ENCODE measurements at regions not wholly inside any gene's neighbourhood (a gene's known extent, or its start where the extent isn't known, plus 50 kb on each side); places are given as distances from the start of the nearest gene placed in this dataset.
"Not testable (repeated sequence)": the region's sequence is repeated elsewhere in the genome, so short reads cannot be mapped to it uniquely, and the experiment has no call there.

DNA sequence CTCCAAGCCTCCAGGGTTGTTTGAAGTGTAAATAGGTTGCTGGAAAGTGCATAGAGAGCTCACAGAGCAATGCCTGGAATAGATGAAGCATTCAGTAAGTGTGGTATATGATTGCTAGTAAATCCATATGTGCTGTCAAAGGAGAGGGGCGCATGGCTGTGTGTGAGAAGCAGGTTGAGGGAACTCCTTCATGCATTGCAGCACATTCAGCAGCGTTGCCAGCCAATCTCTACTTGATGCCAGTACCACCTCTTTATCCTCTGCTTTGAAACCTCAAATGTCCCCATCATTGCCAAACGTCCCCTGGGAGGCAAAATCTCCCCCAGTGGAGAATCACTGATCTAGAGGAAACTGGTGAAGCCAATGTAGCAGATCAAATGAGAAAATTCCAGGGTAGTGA is 82.7 kb upstream of the RALGAPA2 start:
- DNase-seq (ENCODE audit: low read depth): no peak

DNA sequence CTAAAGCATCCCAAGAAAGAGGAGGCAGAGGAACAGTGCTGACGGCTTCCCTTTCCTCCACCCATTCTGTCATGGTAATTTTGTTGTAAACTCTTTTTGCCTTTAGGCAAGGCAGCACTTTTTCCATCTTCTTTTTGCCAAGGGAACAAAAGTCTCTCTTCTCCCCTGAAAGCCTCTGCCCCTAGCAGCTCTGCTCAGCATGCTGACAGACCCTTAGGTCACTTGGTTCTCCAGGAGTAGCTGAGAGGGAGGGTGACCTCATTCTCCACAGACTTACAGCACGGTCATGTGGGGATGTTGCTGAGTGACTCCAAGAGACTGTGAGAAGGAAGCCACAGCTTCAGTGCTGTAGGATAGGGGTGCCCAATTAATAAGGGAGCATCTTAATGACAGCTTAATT is 81.1 kb upstream of the RALGAPA2 start:
- no peak for DNase-seq (ENCODE audit: low read depth)

DNA sequence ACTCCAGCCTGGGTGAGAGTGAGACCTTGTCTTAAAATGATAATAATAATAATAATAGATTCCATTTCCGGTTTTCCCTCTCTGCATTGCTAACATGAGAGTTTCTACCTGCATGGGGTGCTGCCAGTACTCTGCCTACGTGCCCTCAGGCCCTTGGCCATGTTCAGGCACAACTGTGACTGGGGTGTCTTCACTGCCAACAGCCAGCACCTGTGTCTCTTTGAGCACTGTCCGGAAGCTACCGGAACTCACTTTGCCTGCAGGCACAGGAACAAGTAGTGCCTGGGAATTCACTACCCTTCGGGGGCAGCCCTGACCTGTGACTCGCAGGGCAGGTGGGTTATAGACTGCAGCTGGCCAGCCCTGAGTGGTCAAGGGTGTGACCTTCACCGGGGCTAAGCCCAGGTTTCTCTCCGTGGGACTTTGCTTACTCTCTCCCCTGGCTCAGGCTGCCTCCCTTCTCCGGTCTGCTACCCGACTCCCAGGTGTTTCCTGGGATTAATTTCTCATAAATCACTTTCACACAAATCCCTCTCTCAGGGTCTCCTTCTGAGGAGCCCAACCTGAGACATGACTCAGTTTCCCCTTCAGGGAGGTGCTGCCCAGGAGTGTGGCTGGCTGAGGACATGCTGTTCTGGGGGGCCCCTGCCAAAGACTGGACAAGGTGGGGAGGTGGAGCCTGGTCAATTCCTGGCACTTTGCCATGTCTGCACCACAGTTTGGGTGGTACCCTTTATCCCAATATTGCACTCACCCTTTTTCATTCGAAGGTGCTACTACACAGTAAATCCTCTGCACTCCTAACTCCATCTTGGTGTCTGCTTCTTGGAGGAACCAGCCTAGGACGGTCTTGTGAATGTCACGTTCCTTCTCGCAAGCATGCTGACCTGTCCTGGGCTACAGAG is 79.5 kb upstream of the RALGAPA2 start:
- no peak for DNase-seq (ENCODE audit: low read depth)

DNA sequence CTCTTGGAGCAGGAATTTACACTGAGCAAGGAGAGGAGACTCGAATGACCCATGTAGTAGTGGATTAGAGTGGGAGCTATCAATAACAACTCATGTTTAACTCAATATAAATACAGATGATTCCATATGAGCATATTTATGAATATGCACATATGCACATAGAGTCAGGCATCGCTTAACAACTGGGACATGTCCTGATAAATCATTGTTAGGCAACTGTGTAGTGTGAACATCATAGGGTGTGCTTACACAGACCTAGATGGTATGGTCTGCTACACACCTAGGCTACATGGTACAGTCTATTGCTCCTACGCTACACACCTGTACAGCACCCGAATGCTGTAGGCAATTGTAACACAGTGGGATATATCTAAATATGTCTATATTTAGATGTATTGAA is 75.9 kb upstream of the RALGAPA2 start:
- no peak for DNase-seq (ENCODE audit: low read depth)

DNA sequence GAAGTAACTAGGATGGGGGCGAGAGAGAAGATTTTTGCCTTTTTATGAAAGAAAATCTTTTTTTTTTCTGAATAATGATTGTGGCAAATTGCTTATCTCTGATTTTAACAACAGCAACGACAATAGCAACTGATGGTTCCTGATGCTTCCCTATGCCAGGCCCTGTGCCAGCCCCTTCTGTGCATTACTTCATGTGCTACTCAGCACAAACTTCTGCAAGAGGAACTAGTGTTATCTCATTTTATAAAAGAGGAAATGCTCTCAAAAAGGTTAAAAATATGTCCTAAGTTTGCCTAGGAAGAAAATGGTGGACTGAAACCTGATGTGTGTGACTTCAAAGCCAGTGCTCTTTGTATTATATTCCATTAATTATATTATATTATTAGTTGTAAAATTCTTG is 74.0 kb upstream of the RALGAPA2 start:
- DNase-seq (ENCODE audit: low read depth): no peak

DNA sequence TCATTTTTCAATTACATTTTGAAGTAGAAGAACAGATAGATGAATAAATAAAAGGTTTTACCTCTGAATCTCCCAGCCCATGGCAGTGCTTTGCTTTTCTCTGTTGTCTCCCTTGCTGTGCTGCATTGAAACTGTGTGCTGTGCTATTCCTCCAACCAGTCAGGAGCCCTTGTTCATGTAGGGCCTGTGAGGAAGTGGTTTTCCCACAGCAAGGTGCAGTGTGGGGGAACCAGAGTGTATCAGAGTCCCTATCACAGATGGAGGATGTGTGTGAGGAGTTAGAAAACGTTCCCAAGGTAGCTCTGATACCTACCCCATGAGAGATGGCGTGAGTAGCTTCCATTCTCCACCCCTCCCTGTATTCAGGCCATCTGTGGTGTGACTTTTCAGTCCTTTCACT is 72.8 kb upstream of the RALGAPA2 start:
- DNase-seq (ENCODE audit: low read depth): no peak

DNA sequence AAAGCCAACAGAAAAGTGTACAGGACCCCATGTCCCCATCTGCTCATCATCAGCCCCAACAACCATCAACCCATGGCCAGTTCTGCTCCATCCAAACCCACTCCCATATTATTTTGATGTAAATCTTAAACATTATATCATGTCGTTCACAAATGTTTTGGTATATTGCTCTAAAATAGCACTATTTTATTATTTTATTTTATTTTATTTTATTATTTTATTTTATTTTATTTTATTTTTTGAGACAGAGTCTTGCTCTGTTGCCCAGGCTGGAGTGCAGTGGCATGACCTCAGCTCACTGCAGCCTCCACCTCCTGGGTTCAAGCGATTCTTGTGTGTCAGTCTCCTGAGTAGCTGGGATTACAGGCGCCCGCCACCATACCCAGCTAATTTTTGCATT is 72.0 kb upstream of the RALGAPA2 start:
- not testable (repeated sequence) for DNase-seq (ENCODE audit: low read depth)

DNA sequence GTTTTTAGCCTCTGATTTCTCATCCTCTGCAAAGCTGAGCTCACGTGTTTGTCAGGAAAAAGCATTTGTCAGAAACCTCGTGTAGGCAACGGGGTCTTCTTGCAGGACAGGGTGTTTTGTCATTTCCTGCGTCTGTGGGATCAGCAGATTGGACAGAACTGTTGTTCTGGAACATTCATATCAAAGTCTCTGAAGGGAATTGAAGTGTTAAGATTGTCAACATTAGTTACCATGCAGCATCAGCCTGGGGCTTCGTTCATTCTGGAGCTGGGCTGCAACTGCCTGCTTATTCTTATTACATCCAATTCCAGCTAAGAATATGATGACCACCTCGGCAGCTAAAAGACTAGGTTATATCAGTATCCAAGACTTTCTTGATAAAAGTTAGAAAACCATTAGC is 71.0 kb upstream of the RALGAPA2 start:
- DNase-seq (ENCODE audit: low read depth): no peak

DNA sequence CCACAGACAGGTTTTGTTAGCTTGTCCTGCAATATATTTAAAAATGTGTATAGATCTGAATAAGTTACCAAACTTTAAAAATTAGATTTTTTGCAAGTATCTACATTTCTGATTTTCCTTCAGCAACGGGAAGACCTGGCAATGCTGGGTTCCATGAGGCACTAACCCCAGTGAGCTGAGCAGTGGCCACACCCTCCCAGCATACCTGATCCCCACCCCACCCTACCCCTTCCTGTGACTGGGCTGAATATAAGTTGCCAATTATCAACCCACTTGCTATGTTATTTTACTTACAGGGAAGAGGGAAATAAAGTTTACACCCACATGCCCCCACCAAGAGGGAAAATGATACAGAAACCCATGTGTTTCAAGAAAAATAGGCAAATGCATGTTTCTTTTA is 70.3 kb upstream of the RALGAPA2 start:
- DNase-seq (ENCODE audit: low read depth): no peak

DNA sequence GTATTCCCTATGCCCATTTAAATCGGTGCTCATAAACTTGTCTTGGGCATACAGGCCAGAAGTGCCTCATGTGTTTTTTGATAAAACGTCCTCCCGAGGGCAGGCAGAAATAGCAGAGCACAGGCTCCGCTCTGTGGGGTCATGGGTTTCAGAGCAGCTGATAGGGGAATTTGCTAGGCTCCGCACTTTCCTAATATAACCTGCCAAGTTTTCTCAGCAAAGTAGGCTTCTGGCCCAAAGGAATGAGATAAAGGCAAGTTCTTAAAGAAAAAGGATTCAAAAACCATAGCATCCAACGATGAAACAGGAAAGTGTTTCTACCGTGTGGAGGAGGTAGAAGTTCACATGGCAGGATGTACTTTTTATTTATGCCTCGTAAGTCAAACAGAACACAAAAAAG is 69.8 kb upstream of the RALGAPA2 start:
- no peak for DNase-seq (ENCODE audit: low read depth)

DNA sequence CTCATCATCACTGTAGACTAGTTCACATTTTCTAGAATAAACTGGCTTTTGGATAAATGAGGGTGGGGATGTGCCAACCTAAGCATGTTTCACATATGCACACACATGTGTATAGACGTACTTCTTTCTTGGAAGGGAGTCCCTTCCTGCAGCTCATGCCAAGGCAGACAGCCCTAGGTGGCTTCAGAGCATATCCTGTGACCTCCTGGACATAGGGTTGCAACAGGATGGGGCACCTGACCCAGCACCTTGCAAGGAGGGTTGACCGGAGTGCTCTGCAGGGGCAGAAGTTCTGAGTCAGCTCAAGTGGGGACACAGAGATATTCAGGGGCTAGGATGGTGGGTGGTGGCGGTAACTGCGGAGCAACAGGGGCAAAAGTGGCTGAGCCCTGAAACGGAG is 68.6 kb upstream of the RALGAPA2 start:
- no peak for DNase-seq (ENCODE audit: low read depth)

DNA sequence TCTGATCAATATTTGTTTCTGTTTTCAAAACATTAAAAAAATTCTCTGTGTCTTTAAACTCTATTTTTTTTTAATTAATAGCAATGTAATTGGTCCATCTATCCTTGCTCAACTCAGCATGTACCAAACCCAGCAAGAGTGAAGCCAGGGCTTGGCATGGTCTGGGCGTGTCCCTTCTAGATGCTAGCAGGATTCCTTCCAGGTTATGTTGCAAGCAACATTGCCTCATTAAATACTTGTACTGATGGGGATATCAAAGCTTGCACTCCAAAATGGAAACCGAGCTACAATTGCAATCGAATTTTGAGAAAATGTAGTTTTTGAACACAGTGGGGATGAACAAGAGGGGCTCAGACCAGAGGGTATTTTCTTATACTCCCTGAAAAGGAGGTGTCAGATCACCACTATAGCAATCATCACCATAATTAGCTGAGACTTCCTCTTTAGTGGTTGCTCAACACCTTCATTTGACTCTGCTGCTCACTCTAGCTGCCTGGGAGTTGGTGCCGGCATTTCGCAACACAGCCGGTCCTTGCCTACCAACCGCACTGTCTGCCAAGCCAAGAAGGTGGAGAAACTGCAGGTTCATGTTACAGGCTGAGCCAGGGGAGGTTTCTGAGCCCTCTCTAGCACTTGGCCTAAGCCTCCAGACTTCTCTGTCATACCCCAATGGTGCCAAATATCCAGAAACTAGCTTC is 67.8 kb upstream of the RALGAPA2 start:
- no peak for DNase-seq (ENCODE audit: low read depth)

DNA sequence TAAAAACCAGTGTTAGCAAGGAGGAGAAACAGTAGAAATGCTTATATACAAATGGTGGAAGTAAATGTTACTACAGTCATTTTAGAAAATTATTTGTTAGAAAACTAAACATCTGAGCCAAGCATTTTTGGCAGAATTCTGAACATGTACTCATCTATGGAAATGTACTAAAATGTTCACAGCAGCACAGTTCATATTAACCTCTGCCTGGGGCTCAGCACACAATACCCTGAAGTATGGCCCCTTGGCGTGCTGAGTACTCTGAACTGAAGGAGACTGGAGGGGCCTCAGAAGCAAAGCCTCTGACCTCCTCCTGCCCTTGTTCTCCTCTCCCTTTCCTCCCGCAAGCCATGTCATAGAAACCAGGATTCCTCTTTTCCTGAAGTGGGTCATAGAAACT is 66.2 kb upstream of the RALGAPA2 start:
- no peak for DNase-seq (ENCODE audit: low read depth)

DNA sequence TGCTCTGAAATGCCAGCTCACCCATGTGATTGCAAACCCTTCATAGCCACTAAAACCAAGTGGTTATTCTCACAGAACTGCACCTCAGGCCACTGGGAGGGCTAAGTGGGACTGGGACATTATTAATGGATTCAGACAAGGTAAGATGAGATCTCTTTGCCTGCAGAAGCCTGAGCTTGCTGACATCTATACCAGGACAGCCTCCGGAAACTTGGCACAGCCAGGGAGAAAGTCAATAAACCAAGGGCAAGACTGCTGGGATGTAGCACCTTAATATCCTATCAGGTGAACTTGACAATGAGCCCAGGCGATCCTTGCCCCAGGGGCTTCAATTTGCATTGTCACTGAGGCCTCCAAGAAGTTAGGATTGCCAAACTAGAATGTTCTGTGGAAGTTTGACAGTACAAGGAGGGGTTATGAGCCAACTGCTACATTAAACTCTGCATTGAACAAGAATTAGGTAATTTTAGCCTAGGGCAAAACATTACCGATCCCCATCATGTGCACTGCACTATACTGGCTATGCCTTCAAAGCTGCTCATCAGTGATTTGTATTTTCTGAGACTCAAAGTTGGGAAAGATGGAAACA is 60.1 kb upstream of the RALGAPA2 start:
- no peak for DNase-seq (ENCODE audit: low read depth)

DNA sequence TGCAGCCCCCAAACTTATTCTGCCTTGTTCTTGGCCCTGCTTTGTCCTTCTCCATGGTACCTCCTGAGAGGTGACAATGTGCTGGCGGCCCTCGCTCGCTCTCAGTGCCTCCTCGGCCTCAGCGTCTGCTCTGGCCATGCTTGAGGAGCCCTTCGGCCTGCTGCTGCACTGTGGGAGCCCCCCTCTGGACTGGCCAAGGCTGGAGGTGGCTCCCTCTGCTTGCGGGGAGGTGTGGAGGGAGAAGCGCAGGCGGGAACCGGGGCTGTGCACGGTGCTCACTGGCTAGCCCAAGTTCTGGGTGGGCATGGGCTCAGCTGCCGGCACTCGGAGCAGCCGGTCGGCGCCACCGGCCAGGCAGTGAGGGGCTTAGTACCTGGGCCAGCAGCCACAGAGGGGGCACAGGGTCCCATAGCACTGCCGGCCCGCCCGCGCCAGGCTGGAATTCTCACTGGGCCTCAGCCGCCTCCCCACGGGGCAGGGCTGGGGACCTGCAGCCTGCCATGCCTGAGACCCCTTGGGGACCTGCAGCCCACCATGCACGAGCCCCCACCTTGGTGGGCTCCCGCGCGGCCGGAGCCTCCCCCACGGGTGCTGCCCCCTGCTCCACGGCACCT is 55.9 kb upstream of the RALGAPA2 start:
- no peak for DNase-seq (ENCODE audit: low read depth)

DNA sequence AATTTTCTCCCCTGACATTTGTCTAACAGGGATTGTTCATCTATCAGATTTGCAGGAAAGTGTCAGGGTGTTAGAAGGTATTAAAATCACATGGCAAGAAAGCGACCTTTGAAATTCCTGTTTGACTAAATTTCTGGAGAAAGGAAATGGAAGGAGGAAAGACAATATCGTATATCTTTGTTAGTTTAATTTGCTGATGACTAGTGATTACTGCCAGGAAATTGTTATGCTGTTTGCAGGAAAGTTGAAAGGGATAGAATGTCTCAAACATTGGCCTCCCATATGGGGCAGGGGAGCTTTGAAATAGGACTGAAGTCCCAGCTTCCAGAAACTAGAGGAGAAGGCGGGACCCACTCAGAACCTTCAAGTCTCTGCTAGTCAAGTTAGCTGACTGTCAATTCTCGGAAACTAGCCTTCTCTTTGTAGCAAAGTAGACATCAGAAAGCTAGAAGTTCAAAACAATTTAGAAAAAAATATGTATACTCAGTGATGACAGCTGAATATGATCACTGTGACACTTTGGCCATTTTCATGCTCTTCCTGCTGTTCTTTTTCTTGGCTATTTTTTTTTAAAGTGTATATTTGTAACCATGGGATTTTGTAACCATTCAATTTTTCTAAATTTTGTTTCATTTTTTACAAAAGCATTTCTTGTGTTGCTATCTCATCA is 53.4 kb upstream of the RALGAPA2 start:
- DNase-seq (ENCODE audit: low read depth): no peak

DNA sequence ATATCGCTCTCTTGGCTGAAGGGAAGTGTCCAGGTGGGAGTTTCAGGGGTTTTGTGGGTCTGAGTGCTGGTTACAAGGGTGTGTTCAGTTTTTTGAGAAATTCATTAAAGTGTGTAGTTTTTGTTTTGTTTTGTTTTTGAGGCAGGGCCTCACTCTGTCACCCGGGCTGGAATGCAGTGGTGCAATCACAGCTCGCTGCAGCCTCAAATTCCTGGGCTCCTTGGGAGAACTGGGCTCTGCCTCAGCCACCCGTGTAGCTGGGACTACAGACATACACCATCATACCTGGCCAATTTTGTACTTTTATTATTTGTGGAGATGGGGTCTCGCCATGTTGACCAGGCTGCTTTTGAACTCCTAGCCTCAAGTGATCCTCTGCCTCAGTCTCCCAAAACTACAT is 51.2 kb upstream of the RALGAPA2 start:
- no peak for DNase-seq (ENCODE audit: low read depth)

Data from stimulated activated CD8-positive, alpha-beta memory T cell treated with anti-CD3 and anti-CD28 coated beads, Interleukin-12 subunit alpha, Interleukin-12 subunit beta, amount 100 ng/mL, for 1 hour (primary cell).